A673 (cell line): ENCODE measurements at regions not wholly inside any gene's neighbourhood (a gene's known extent, or its start where the extent isn't known, plus 50 kb on each side); places are given as distances from the start of the nearest gene placed in this dataset.

Experiments used
- BruUV-seq: library from RNA; stranded (reverse); fragments of 400-500 nt; replicated peaks from 2 replicates; lab custom pipeline; 2021; lab: Mats Ljungman, UMichigan
- CTCF ChIA-PET: fragments of 300-600 bp; sonication (Branson Sonifier 250); formaldehyde crosslinking; loops from one replicate; lab custom pipeline; 2022; ENCODE audit warnings: antibody characterized with exemption; lab: Charles Lee
- POLR2A ChIA-PET: fragments of 300-600 bp; sonication (Branson Sonifier 250); formaldehyde crosslinking; loops from one replicate; lab custom pipeline; 2022; ENCODE audit warnings: antibody characterized with exemption; ENCODE audit not compliant: low non-redundant PET; lab: Charles Lee
- DNase-seq: peaks from one replicate; pipeline ENCODE4 v3.0.0-alpha.2; 2015; ENCODE audit warnings: low spot score
- H3K27ac ChIP-seq: fragments of 200-600 bp; sonication (generic); 2 replicates; pipeline ENCODE4 v1.5.1; 2016; ENCODE audit warnings: mixed run types, low read depth, mild to moderate bottlenecking, mixed read lengths, antibody characterized with exemption, low read length; ENCODE audit not compliant: poor library complexity, severe bottlenecking
- H3K27me3 ChIP-seq: fragments of 200-600 bp; sonication (generic); replicated peaks from 2 replicates; pipeline ENCODE4 v1.6.1; 2017; ENCODE audit warnings: mixed run types, low read depth, mild to moderate bottlenecking, mixed read lengths, antibody characterized with exemption, low read length; ENCODE audit not compliant: insufficient read depth, poor library complexity
- H3K36me3 ChIP-seq: fragments of 200-600 bp; sonication (generic); 2 replicates; pipeline ENCODE4 v1.6.1; 2016; ENCODE audit warnings: mixed run types, mild to moderate bottlenecking, mixed read lengths, antibody characterized with exemption, low read length; ENCODE audit not compliant: insufficient read depth, poor library complexity, severe bottlenecking
- H3K4me1 ChIP-seq: fragments of 200-600 bp; sonication (generic); 2 replicates; pipeline ENCODE4 v1.6.1; 2017; ENCODE audit warnings: mixed run types, mild to moderate bottlenecking, mixed read lengths, antibody characterized with exemption, low read length; ENCODE audit not compliant: insufficient read depth, poor library complexity, severe bottlenecking
- H3K4me3 ChIP-seq: fragments of 200-600 bp; sonication (generic); 2 replicates; pipeline ENCODE4 v1.5.1; 2016; ENCODE audit warnings: low read depth, mixed run types, mild to moderate bottlenecking, mixed read lengths, low read length; ENCODE audit not compliant: poor library complexity, severe bottlenecking
- H3K9me3 ChIP-seq: fragments of 200-600 bp; sonication (generic); 2 replicates; pipeline ENCODE4 v1.6.1; 2016; ENCODE audit warnings: mixed run types, low read depth, mild to moderate bottlenecking, mixed read lengths, antibody characterized with exemption, low read length; ENCODE audit not compliant: poor library complexity, severe bottlenecking
- EZH2 ChIP-seq: fragments of 200-600 bp; sonication (generic); IDR thresholded peaks from 2 replicates; pipeline ENCODE4 v1.6.1; 2017; ENCODE audit warnings: borderline replicate concordance, low read depth, mild to moderate bottlenecking, mixed read lengths, antibody characterized with exemption, low read length; ENCODE audit not compliant: poor library complexity, severe bottlenecking
- intact Hi-C: fragments of 100-400 bp; cut with micrococcal nuclease; formaldehyde crosslinking; loops from one replicate; pipeline ENCODE4 v1.10.0; 2022; ENCODE audit not compliant: unreplicated experiment
- TF ChIP-seq, protein P1 (sequence below): fragments of 300-800, 200-600 bp; sonication (generic); conservative IDR thresholded peaks from 2 replicates; pipeline ENCODE4 v1.5.1; 2017; ENCODE audit warnings: low read depth, mild to moderate bottlenecking, antibody characterized with exemption, low read length, moderate library complexity, mixed read lengths

- TF ChIP-seq, protein P1, sequence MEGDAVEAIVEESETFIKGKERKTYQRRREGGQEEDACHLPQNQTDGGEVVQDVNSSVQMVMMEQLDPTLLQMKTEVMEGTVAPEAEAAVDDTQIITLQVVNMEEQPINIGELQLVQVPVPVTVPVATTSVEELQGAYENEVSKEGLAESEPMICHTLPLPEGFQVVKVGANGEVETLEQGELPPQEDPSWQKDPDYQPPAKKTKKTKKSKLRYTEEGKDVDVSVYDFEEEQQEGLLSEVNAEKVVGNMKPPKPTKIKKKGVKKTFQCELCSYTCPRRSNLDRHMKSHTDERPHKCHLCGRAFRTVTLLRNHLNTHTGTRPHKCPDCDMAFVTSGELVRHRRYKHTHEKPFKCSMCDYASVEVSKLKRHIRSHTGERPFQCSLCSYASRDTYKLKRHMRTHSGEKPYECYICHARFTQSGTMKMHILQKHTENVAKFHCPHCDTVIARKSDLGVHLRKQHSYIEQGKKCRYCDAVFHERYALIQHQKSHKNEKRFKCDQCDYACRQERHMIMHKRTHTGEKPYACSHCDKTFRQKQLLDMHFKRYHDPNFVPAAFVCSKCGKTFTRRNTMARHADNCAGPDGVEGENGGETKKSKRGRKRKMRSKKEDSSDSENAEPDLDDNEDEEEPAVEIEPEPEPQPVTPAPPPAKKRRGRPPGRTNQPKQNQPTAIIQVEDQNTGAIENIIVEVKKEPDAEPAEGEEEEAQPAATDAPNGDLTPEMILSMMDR, result no peak
- no peak for TF ChIP-seq EZH2
- ChIA-PET CTCF (no interaction called here), POLR2A (no interaction called here)
- no peak overlapping the region for H3K4me3 ChIP-seq
- no peaks in the 10 kb centered on the region for H3K4me1 ChIP-seq
- no peak for DNase-seq
- intact Hi-C loops, result no loop called here
- BruUV-seq, result no TSS peak
- H3K27ac ChIP-seq, result no peak overlapping the region
- H3K27me3 ChIP-seq, result no peaks in the 10 kb centered on the region
- no peaks in the 10 kb centered on the region for H3K9me3 ChIP-seq
- no peaks in the 10 kb centered on the region for H3K36me3 ChIP-seq
Measured at GRCh38 chr15:35596285-35596684, 50.3 kb upstream of the DPH6 start.

GRCh38 chr15:35602836-35603235 is 56.9 kb upstream of the DPH6 start:
- no TSS peak for BruUV-seq
- CTCF ChIA-PET, result no interaction called here
- POLR2A ChIA-PET, result no interaction called here
- intact Hi-C loops, result no loop called here
- Histone ChIP-seq H3K27ac (no peak overlapping the region), H3K4me1 (no peaks in the 10 kb centered on the region), H3K9me3 (no peaks in the 10 kb centered on the region), H3K4me3 (no peak overlapping the region), H3K36me3 (no peaks in the 10 kb centered on the region), H3K27me3 (no peaks in the 10 kb centered on the region)
- no peak for DNase-seq
- no peak for TF ChIP-seq EZH2
- TF ChIP-seq, protein P1, result no peak

DNA sequence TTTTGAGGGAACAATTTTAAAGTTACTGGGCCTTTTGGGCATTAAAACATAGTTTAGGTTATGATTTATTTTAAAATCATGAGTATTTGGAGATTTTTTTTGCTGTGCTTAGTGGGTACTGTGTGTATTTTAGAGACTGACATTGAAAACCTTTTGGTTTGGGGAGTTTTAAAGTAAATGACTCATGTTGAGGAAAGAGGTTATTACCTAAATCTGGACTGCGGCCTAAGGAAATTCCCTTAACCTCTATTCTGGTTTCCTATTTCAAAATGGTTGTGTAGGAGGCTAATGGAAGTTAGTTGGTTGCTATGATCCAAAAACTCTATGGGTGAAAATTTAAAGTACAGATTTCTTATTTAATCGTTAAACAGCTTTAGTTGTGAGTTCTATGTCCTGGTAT is 57.3 kb upstream of the DPH6 start:
- ChIA-PET POLR2A (no interaction called here), CTCF (no interaction called here)
- Histone ChIP-seq H3K4me1 (no peaks in the 10 kb centered on the region), H3K27me3 (no peaks in the 10 kb centered on the region), H3K27ac (no peak overlapping the region), H3K9me3 (no peaks in the 10 kb centered on the region), H3K4me3 (no peak overlapping the region), H3K36me3 (no peaks in the 10 kb centered on the region)
- no TSS peak for BruUV-seq
- no peak for DNase-seq
- intact Hi-C loops, result no loop called here
- TF ChIP-seq, protein P1, result no peak
- no peak for TF ChIP-seq EZH2
